Spleen (tissue), 7 donors: ENCODE measurements at regions not wholly inside any gene's neighbourhood (a gene's known extent, or its start where the extent isn't known, plus 50 kb on each side); places are given as distances from the start of the nearest gene placed in this dataset.

Experiments
- POLR2A ChIP-seq, 3 donors: fragments of 450-650 bp; IDR thresholded peaks; one replicate each; pipeline ENCODE4 v1.5.1; 2017; ENCODE audit warnings: antibody characterized with exemption in 3 of 3, mild to moderate bottlenecking in 1 of 3
- POLR2AphosphoS5 ChIP-seq, 3 donors: sonication (generic); formaldehyde crosslinking; IDR thresholded peaks; one replicate each; pipeline ENCODE4 v1.5.1; 2017; ENCODE audit warnings: antibody characterized with exemption in 3 of 3
- TF ChIP-seq, protein P1 (sequence below), 11 experiments: fragments of 200-600 bp in 7 of 11; fragments of 450-650 bp in 4 of 11; sonication (generic) in 4 of 11; IDR thresholded peaks in 8 of 11; conservative IDR thresholded peaks in 3 of 11; 1 replicate in 7 of 11; 2 replicates in 4 of 11; pipeline versions ENCODE4 v1.4.0 to v1.8.0; 2016 to 2021; ENCODE audit warnings: antibody characterized with exemption in 11 of 11, inconsistent platforms in 4 of 11, mild to moderate bottlenecking in 1 of 11
- donor health status: DM: no; HTN: no; CAD: no; lungs with moderate emphysema.
- donor health status: DM: no; HTN: no; CAD: no.
- donor health status: DM: no; HTN: no; CAD: no.

DNA sequence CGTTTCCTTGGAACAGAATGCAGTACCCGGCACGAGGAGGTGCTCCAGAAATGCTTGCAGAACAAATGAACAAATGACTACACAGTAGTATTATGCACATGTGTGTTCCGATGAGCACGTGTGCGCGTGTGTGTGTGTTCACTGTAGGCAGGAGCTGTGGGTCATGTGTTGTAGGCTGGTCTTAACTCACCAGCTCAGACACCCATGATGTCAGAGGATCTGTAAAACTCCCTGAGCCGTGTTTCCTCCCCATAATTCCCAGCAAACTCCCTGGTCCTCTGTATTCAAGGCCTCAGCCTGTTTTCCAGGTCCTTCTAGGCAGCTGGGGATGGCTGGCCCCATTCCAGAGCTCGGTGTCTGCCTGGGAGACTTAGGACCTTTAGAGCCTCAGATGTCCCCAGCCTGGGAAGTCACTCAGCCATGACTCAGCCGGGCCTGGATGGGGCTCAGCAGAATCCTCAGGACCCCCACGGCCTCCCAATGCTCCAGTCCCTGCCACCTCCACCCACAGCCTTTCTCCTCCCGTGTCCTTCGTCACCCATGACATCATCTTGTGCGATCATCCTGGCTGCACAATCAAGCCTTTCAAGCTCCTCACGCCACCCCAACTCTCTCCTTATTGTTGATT, 475.0 kb upstream of the SULF2 start:
- TF ChIP-seq POLR2A (IDR thresholded peaks at IDR 0.05) (no peak), POLR2AphosphoS5 (IDR thresholded peaks at IDR 0.05) (no peak)
- TF ChIP-seq, protein P1, sequence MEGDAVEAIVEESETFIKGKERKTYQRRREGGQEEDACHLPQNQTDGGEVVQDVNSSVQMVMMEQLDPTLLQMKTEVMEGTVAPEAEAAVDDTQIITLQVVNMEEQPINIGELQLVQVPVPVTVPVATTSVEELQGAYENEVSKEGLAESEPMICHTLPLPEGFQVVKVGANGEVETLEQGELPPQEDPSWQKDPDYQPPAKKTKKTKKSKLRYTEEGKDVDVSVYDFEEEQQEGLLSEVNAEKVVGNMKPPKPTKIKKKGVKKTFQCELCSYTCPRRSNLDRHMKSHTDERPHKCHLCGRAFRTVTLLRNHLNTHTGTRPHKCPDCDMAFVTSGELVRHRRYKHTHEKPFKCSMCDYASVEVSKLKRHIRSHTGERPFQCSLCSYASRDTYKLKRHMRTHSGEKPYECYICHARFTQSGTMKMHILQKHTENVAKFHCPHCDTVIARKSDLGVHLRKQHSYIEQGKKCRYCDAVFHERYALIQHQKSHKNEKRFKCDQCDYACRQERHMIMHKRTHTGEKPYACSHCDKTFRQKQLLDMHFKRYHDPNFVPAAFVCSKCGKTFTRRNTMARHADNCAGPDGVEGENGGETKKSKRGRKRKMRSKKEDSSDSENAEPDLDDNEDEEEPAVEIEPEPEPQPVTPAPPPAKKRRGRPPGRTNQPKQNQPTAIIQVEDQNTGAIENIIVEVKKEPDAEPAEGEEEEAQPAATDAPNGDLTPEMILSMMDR (IDR thresholded peaks at IDR 0.05 in 8 of 11, conservative IDR thresholded peaks at IDR 0.05 in 3 of 11): no peak
